ENCODE measurements at regions not wholly inside any gene's neighbourhood (a gene's known extent, or its start where the extent isn't known, plus 50 kb on each side); places are given as distances from the start of the nearest gene placed in this dataset.

GRCh38 chr4:19262467-19262866 is 989.2 kb upstream of the SLIT2 start:
- H3K9me3 ChIP-seq = no peaks in the 10 kb centered on the region
- TF ChIP-seq CTCF (IDR thresholded peaks at IDR 0.05) (no peak), POLR2A (IDR thresholded peaks at IDR 0.05) (no peak)
- no peak overlapping the region for H3K4me3 ChIP-seq
- H3K27ac ChIP-seq = no peak overlapping the region
- H3K4me1 ChIP-seq = no peaks in the 10 kb centered on the region
- H3K36me3 ChIP-seq = no peaks in the 10 kb centered on the region
- intact Hi-C loops (cut with DNase I) = no loop called here
- 40 to 44% methylated on average over 2 of the region's 2 CpGs for WGBS, 2 donors
- DNase-seq = no peak
- H3K27me3 ChIP-seq = no peaks in the 10 kb centered on the region

- DNase-seq = no peak
- Histone ChIP-seq H3K9me3 (no peaks in the 10 kb centered on the region), H3K4me1 (no peaks in the 10 kb centered on the region), H3K36me3 (no peaks in the 10 kb centered on the region), H3K27ac (no peak overlapping the region), H3K27me3 (no peaks in the 10 kb centered on the region), H3K4me3 (no peak overlapping the region)
- intact Hi-C loops (cut with DNase I) = no loop called here
- 15 to 27% methylated on average over 2 of the region's 2 CpGs for WGBS, 2 donors
- TF ChIP-seq POLR2A (IDR thresholded peaks at IDR 0.05) = no peak
- no peak for TF ChIP-seq CTCF (IDR thresholded peaks at IDR 0.05)
Observed at GRCh38 chr4:19260346-19260745, 991.4 kb upstream of the SLIT2 start.

GRCh38 chr4:19259920-19260319 is 991.8 kb upstream of the SLIT2 start:
- H3K4me3 ChIP-seq = no peak overlapping the region
- no peak for DNase-seq
- no peaks in the 10 kb centered on the region for H3K27me3 ChIP-seq
- intact Hi-C loops (cut with DNase I) = no loop called here
- TF ChIP-seq POLR2A (IDR thresholded peaks at IDR 0.05) (no peak), CTCF (IDR thresholded peaks at IDR 0.05) (no peak)
- no peak overlapping the region for H3K27ac ChIP-seq
- no peaks in the 10 kb centered on the region for H3K4me1 ChIP-seq
- no peaks in the 10 kb centered on the region for H3K36me3 ChIP-seq
- no peaks in the 10 kb centered on the region for H3K9me3 ChIP-seq
- 17 to 22% methylated on average over 1 of the region's 1 CpG for WGBS, 2 donors

- no peaks in the 10 kb centered on the region for H3K9me3 ChIP-seq
- no peak for DNase-seq
- H3K36me3 ChIP-seq = no peaks in the 10 kb centered on the region
- no peaks in the 10 kb centered on the region for H3K27me3 ChIP-seq
- intact Hi-C loops (cut with DNase I) = no loop called here
- no peaks in the 10 kb centered on the region for H3K4me1 ChIP-seq
- TF ChIP-seq POLR2A (IDR thresholded peaks at IDR 0.05) = no peak
- TF ChIP-seq CTCF (IDR thresholded peaks at IDR 0.05) = no peak
- H3K4me3 ChIP-seq = no peak overlapping the region
- H3K27ac ChIP-seq = no peak overlapping the region
Observed at GRCh38 chr4:19256823-19257222, 994.9 kb upstream of the SLIT2 start.

GRCh38 chr4:19254486-19254885 is 997.2 kb upstream of the SLIT2 start:
- Histone ChIP-seq H3K9me3 (no peaks in the 10 kb centered on the region), H3K4me3 (no peak overlapping the region), H3K27me3 (no peaks in the 10 kb centered on the region), H3K36me3 (no peaks in the 10 kb centered on the region), H3K4me1 (no peaks in the 10 kb centered on the region), H3K27ac (no peak overlapping the region)
- intact Hi-C loops (cut with DNase I) = no loop called here
- no peak for DNase-seq
- TF ChIP-seq CTCF (IDR thresholded peaks at IDR 0.05) (no peak), POLR2A (IDR thresholded peaks at IDR 0.05) (no peak)

All from esophagus squamous epithelium (tissue), 5 donors.